ENCODE measurements at regions not wholly inside any gene's neighbourhood (a gene's known extent, or its start where the extent isn't known, plus 50 kb on each side); places are given as distances from the start of the nearest gene placed in this dataset.

DNA sequence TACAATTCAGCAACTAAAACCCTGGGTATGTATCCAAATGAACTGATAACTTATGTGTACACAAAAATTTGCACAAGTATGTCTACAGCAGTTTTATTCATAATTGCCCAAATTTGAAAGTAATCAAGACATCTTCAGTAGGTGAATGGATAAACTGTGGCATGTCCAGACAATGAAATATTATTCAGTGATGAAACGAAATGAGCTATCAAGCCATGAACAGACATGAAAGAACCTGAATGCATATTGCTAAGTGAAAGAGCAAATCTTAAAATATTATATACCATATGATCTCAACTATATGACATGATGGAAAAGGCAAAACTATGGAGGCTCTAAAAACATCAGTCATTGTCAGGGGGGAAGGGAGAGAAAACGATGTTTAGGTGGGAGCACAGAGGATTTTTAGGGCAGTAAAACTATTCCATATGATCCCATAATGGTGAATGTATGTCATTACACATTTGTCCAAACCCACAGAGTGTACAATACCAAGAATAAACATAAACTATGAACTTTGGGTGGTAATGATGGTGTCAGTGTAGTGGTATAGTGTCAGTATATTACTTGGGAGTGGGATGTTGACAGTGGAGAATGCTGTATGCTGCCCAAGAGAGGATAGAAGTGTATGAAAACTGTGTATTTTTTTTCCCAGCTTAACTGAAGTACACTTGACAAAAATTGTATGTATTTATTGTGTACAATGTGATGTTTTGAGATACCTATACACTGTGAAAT is 92.8 kb upstream of the PPP2R5A start:
- DNase-seq, result no peak

DNA sequence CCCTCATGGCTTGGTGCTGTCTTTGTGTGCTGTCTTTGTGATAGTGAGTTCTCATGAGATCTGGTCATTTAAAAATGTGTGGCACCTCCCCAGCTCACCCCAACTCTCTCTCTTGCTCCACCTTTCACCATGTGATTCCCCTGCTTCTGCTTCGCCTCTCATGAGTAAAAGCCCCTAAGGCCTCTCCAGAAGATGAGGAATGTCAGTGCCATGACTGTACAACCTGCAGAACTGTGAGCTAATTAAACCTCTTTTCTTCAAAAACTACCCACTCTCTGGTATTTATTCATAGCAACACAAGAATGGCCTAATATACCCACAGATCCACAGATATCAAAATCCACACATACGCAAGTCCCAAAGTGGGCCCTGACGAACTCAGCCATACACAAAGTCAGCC is 88.9 kb upstream of the PPP2R5A start:
- no peak for DNase-seq

GRCh38 chr1:212201461-212201860 is 83.7 kb upstream of the PPP2R5A start:
- no peak for DNase-seq

DNA sequence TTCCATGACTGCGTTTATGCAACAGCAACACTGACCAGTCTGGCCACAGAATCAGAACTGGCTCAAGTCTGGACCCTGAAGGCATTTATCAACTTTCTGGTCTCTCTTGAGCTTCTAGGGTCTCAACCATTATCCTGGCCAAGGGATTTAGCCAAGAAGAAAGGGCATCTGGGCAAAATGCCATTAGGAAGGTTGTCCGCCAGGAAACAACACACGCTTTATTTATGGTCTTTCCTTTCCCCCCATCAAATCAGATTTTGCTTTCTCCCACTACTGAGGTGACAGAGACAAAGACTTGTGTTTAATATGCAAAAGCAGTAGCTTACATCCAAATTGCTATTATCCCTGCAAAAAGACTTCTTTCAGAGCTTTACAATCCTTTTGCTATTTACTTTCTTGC is 81.6 kb upstream of the PPP2R5A start:
- no peak for DNase-seq

GRCh38 chr1:212205006-212205405 is 80.2 kb upstream of the PPP2R5A start:
- no peak for DNase-seq

- DNase-seq, result no peak
Measured at GRCh38 chr1:212205843-212206242, 79.4 kb upstream of the PPP2R5A start.

DNA sequence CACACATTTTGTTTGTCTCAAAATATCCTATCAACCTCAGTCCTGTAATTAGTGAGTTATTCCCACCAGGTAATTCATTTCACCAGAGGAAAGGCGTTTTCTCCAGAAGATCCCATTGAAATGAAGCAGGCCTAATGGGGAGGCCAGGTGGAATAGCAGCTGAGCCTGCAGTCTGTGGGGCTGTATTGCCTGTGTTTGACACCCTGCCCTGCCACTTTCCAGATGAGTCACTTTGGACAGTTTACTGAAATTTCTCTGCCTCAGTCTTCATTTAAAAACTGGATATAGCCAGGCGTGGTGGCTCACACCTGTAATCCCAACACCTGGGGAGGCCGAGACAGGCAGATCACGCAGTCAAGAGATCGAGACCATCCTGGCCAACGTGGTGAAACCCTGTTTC is 78.1 kb upstream of the PPP2R5A start:
- DNase-seq, result no peak

GRCh38 chr1:212207822-212208520 is 77.2 kb upstream of the PPP2R5A start:
- no peak for DNase-seq

DNA sequence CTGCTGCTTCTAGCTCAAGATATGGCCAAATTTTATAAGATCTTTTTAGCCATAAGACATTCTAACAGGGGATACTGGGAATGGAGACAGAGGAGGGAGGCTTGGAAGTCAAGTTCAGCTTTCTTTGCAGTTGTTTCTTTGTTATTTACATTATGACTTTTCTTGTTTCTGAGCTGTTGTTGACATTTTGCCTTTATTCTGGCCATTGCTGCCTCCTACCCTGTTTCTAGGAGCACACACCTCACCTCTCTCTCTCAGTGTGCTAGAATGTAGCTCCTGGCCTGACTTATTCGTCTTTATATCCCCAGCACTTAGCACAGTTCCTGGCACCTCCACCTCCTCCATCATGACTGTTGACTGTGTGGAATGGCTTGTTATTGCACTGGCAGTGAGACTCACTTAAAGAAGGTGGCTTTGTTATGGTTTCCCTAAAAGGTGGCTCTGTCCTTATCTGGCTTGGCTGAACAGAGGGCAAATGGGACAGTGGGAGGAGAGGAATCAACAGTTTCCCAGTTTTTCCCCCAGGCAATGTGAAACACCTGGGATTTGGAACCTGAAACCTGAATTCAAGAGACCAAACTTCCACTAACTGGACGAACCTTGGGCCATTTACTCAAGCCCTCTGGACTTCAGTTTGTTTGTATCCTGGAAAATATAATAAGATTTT is 76.1 kb upstream of the PPP2R5A start:
- no peak for DNase-seq

- no peak for DNase-seq
Measured at GRCh38 chr1:212211371-212211770, 73.8 kb upstream of the PPP2R5A start.

- no peak for DNase-seq
Measured at GRCh38 chr1:212212343-212212742, 72.9 kb upstream of the PPP2R5A start.

- no peak for DNase-seq
Measured at GRCh38 chr1:212212906-212213305, 72.3 kb upstream of the PPP2R5A start.

DNA sequence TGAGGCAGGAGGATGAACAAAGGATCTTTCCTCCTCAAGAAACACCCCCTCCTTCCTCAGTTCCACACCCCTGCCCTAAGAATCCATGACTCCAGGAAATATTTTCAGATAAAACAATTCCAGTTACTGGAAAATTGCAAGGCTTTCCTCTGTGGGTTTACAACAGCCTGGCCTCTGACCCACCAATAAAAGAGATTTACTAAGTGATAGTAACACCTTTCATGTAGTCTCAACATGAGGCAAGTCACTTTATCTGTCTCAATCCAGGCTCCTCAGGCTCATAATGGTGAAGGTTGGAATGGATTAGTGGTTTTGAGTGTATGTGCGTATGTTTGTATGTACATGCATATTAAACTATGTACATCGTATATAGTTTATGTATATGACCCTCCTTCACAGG is 71.4 kb upstream of the PPP2R5A start:
- no peak for DNase-seq

DNA sequence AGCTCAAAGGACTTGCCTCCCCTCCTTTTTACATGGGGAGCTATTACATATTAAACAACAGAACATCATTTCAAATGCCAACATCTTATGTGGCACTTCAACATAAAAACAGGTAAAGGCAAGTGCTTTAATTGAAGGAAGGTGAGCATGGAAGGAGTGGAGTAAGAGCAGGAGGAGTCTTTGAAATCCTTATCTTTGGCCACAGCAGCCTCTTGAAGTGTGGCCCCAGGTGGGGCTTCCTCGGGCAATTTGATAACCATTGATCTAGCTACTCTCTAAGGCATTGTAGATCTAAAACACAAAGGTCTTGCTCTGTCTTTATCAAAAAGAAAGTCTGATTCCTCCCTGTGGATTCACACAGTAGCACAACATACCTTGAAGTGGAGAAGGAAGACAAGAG is 70.9 kb upstream of the PPP2R5A start:
- DNase-seq, result no peak

DNA sequence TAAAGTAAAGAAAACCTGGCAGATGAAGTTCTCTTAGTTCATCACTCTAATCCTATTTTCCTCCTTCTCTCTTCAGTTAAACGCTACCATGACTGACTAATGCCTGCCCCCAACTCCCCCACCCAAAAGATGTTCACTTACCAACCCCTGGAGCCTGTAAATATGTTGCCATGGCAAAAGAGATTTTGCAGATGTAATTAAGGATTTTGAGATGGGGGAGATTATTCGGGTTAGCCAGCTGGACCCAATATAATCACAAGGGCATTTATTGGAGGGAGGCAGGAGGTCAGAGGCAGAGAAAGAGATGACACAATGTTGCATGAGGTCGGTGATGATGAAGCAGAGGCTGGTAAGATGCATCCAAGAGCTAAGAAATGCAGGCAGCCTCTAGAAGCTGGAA is 69.3 kb upstream of the PPP2R5A start:
- DNase-seq, result no peak

DNA sequence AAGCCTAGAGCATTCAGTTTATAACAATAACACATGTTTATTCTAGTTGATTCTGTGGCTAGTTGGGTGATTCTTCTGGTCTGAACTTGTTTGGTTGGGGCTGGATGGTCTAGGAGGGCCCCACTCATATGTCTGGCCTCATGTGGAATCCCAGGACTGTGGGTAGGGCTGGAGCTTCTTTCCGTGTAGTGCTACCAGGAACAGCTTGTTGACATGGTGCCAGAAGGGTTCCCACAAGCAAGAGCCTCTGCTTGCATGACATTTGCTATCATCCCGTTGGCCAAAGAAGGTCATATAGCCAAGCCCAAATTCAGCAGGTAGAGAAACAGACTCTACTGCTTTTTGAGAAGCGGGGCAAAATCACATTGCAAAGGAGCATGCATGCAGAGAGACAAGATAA is 67.6 kb upstream of the PPP2R5A start:
- no peak for DNase-seq

GRCh38 chr1:212218065-212218464 is 67.1 kb upstream of the PPP2R5A start:
- no peak for DNase-seq

- DNase-seq, result no peak
Measured at GRCh38 chr1:212218911-212219310, 66.3 kb upstream of the PPP2R5A start.

DNA sequence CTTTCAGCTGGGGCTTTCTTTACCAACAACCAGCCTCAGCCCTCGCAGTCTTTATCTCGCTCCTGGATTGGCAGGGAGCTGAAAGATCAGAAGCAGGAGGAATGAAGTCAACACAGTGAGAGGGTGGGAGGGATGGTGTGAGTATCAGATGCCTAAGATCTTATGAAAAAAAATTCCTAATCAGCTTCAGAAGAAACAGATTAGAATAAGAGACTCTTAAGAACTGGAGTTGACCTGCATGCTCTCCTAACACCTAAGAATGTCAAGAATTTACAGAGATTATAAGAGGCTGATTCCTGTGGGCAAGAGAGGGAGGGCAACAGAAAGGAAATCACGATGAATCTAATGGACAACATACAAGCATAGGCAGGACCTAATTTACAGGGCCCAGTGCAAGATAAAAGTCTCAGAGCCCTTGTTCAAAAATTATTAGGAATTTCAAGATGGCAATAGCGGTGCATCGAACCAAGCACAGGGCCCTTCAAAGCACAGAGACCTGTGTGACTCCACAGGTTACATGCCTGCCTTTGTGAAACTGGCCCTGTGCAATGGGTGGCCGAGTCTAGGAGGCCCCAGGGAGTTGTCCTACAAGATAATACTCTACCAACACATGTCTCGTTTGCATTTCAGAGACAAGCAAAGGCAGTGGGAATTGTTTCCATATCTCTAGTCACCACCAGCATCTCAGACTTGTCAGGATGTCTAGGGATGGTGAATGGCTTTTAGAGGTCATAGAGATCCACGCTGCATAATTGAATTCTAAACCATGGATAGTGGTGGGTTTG is 65.3 kb upstream of the PPP2R5A start:
- no peak for DNase-seq

- DNase-seq, result no peak
Measured at GRCh38 chr1:212221801-212222200, 63.4 kb upstream of the PPP2R5A start.

- DNase-seq, result no peak
Measured at GRCh38 chr1:212224102-212224501, 61.1 kb upstream of the PPP2R5A start.

DNA sequence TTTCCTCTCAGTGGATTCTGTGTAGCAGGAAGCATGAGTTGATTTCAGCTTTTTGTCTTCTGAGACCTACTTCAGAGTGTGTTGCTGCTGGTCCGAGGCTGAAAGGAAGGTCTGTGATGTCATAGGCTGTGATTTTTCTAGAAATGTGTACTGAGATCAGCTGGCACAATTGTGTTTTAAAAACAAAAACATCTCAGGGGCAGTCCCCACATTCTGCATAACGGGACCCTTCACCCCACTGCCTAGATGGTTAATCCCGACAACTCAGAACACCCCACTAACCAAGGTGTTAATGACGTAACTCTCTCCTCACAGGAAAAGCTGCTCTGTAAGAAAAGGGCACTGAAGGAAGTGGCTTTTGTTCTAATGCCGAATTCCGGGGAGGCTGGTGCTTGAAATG is 59.8 kb upstream of the PPP2R5A start:
- no peak for DNase-seq

- DNase-seq, result no peak
Measured at GRCh38 chr1:212225871-212226302, 59.3 kb upstream of the PPP2R5A start.
